ENCODE measurements at regions not wholly inside any gene's neighbourhood (a gene's known extent, or its start where the extent isn't known, plus 50 kb on each side); places are given as distances from the start of the nearest gene placed in this dataset.
"Not testable (repeated sequence)": the region's sequence is repeated elsewhere in the genome, so short reads cannot be mapped to it uniquely, and the experiment has no call there.

DNA sequence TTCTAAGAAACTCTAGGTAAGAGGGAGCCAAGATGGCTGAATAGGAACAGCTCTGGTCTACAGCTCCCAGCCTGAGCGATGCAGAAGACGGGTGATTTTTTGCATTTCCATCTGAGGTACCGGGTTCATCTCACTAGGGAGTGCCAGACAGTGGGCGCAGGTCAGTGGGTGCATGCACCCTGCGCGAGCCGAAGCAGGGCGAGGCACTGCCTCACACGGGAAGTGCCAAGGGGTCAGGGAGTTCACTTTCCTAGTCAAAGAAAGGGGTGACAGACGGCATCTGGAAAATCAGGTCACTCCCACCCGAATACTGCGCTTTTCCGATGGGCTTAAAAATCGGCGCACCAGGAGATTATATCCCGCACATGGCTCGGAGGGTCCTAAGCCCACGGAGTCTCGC, 1796.7 kb upstream of the PCDH10 start:
- H3K56ac ChIP-seq (ENCODE audit: extremely low read depth, insufficient read depth, low read length); H3K27me3 ChIP-seq (ENCODE audit: control insufficient read depth, insufficient read depth, low read length); H3K4me2 ChIP-seq (ENCODE audit: low read depth, low read length); H2BK20ac ChIP-seq (ENCODE audit: low read depth, low read length); BruUV-seq (replicated peaks); H2BK15ac ChIP-seq (ENCODE audit: low read depth, low read length); H3K9me3 ChIP-seq (ENCODE audit: control insufficient read depth, insufficient read depth, low read length); H3K9me1 ChIP-seq (ENCODE audit: insufficient read depth, low read length); H3K27ac ChIP-seq (ENCODE audit: insufficient read depth, low read length); H3K23ac ChIP-seq (ENCODE audit: low read depth, low read length); H3K18ac ChIP-seq (ENCODE audit: low read depth, low read length); H3K79me1 ChIP-seq (ENCODE audit: low read depth in 1 of 2, low read length in 2 of 2); H2AK5ac ChIP-seq (ENCODE audit: low read depth, low read length); H4K8ac ChIP-seq (ENCODE audit: low read depth in 2 of 2, low read length in 2 of 2); dilution Hi-C loops (cut with HindIII; ENCODE audit: low sequenced_read_pairs, unreplicated experiment); H4K20me1 ChIP-seq (ENCODE audit: insufficient read depth, low read length); H2BK120ac ChIP-seq (ENCODE audit: low read depth, low read length); ATAC-seq (ENCODE audit: low read depth); H3K36me3 ChIP-seq (ENCODE audit: control insufficient read depth, insufficient read depth, low read length); H2AFZ ChIP-seq (replicated peaks; ENCODE audit: low read length, poor library complexity); H2AK9ac ChIP-seq (replicated peaks; ENCODE audit: low read depth, low read length, poor library complexity); CTCF ChIA-PET; POLR2A ChIA-PET (ENCODE audit: unreplicated experiment); H3K14ac ChIP-seq (replicated peaks; ENCODE audit: low read depth, low read length); DNase-seq; in situ Hi-C loops (cut with MboI; ENCODE audit: low sequenced_read_pairs); intact Hi-C loops (cut with micrococcal nuclease); H3K4ac ChIP-seq (ENCODE audit: low read depth, low read length); H2BK5ac ChIP-seq (ENCODE audit: low read depth, low read length, poor library complexity, severe bottlenecking); H3K4me3 ChIP-seq (ENCODE audit: insufficient read depth, low read depth, low read length); H3K9ac ChIP-seq (ENCODE audit: low read depth, low read length); H4K5ac ChIP-seq (ENCODE audit: low read depth, low read length); H3K4me1 ChIP-seq (ENCODE audit: control insufficient read depth, insufficient read depth, low read length); H4K91ac ChIP-seq (ENCODE audit: insufficient read depth, low read depth, low read length): not testable (repeated sequence)
- WGBS, 2 experiments (ENCODE audit: extremely low coverage in 2 of 2, insufficient read length in 1 of 2), result 80% methylated on average over 3 of the region's 19 CpGs; no CpG with 5 or more reads in 1 of the 2 experiments

All from IMR-90 (cell line).